Right forelimb (tissue), 1 donor: ENCODE measurements at regions not wholly inside any gene's neighbourhood (a gene's known extent, or its start where the extent isn't known, plus 50 kb on each side); places are given as distances from the start of the nearest gene placed in this dataset.

Experiments
- DNase-seq: peaks from one replicate; pipeline ENCODE4 v3.0.0-alpha.2; 2018

GRCh38 chr5:68352166-68352565, 136.6 kb downstream of the PIK3R1 start:
- DNase-seq, result no peak

GRCh38 chr5:68353605-68354004, 138.0 kb downstream of the PIK3R1 start:
- no peak for DNase-seq

- DNase-seq, result no peak
These were observed 138.8 kb downstream of the PIK3R1 start for GRCh38 chr5:68354315-68354714.

- DNase-seq, result no peak
These were observed 140.7 kb downstream of the PIK3R1 start for GRCh38 chr5:68356216-68356615.

- DNase-seq, result no peak
These were observed 141.1 kb downstream of the PIK3R1 start for GRCh38 chr5:68356623-68357022.

- DNase-seq, result no peak
These were observed 144.1 kb downstream of the PIK3R1 start for GRCh38 chr5:68359699-68360098.

GRCh38 chr5:68362331-68362730, 146.8 kb downstream of the PIK3R1 start:
- no peak for DNase-seq

GRCh38 chr5:68365889-68366288, 150.3 kb downstream of the PIK3R1 start:
- no peak for DNase-seq

- no peak for DNase-seq
These were observed 151.7 kb downstream of the PIK3R1 start for GRCh38 chr5:68367287-68367686.

GRCh38 chr5:68367717-68368116, 152.2 kb downstream of the PIK3R1 start:
- no peak for DNase-seq

- DNase-seq, result no peak
These were observed 152.9 kb downstream of the PIK3R1 start for GRCh38 chr5:68368311-68369022.

- DNase-seq, result no peak
These were observed 153.4 kb downstream of the PIK3R1 start for GRCh38 chr5:68369023-68369359.

- no peak for DNase-seq
These were observed 154.0 kb downstream of the PIK3R1 start for GRCh38 chr5:68369457-68370125.

- no peak for DNase-seq
These were observed 154.6 kb downstream of the PIK3R1 start for GRCh38 chr5:68370196-68370595.

- DNase-seq, result no peak
These were observed 156.1 kb downstream of the PIK3R1 start for GRCh38 chr5:68371607-68372006.

- DNase-seq, result no peak
These were observed 156.6 kb downstream of the PIK3R1 start for GRCh38 chr5:68372161-68372560.

- no peak for DNase-seq
These were observed 157.5 kb downstream of the PIK3R1 start for GRCh38 chr5:68373050-68373449.

GRCh38 chr5:68374796-68375518, 159.4 kb downstream of the PIK3R1 start:
- DNase-seq, result no peak

- no peak for DNase-seq
These were observed 160.0 kb downstream of the PIK3R1 start for GRCh38 chr5:68375540-68375939.

GRCh38 chr5:68376935-68377334, 161.4 kb downstream of the PIK3R1 start:
- DNase-seq, result no peak

GRCh38 chr5:68377733-68378132, 162.2 kb downstream of the PIK3R1 start:
- DNase-seq, result no peak

GRCh38 chr5:68378204-68378820, 162.8 kb downstream of the PIK3R1 start:
- no peak for DNase-seq

- no peak for DNase-seq
These were observed 163.9 kb downstream of the PIK3R1 start for GRCh38 chr5:68379275-68380036.
